ENCODE measurements at regions not wholly inside any gene's neighbourhood (a gene's known extent, or its start where the extent isn't known, plus 50 kb on each side); places are given as distances from the start of the nearest gene placed in this dataset.

DNA sequence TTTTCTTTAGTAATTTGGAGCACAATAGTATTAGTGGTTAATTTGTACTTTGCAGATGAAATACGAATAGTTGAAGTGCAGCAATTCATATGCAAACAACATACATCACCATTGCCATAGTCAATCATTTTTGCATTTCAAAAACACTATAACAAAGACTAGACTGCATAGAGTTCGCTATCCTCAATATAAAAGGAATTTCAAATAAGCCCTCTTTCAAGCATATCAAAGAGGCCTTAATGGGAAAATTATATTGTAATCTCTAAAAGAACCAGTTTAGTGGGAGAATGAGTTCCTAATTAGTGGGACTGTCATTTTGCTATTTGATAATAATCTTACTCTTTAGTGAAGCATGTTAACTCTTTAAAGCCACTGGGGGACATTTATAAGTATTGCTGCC lies 2302.3 kb upstream of the C9orf72 start:
- no peaks in the 10 kb centered on the region for H3K27me3 Mint-ChIP-seq
- ChIA-PET POLR2A (no interaction called here), CTCF (no interaction called here)
- DNase-seq: no peak
- no peak for ATAC-seq
- H3K27me3 ChIP-seq (ENCODE audit: control insufficient read depth in 2 of 2, insufficient read depth in 2 of 2, low read length in 2 of 2): no peaks in the 10 kb centered on the region
- no peaks in the 10 kb centered on the region for H3K4me1 Mint-ChIP-seq
- H3K9me3 ChIP-seq (ENCODE audit: control insufficient read depth in 2 of 3, low read length in 3 of 3): no peaks in the 10 kb centered on the region
- no peaks in the 10 kb centered on the region for H3K36me3 ChIP-seq (ENCODE audit: control insufficient read depth in 2 of 3, insufficient read depth in 3 of 3, low read length in 3 of 3)
- intact Hi-C loops (cut with micrococcal nuclease): no loop called here
- no peaks in the 10 kb centered on the region for H3K4me1 ChIP-seq (ENCODE audit: control insufficient read depth in 2 of 2, insufficient read depth in 2 of 2, low read length in 2 of 2)
- H3K27ac ChIP-seq (ENCODE audit: low read depth, low read length): no peak overlapping the region
- no peaks in the 10 kb centered on the region for H3K36me3 Mint-ChIP-seq
- H3K4me3 Mint-ChIP-seq: no peak overlapping the region
- H3K4me3 ChIP-seq (ENCODE audit: low read length): no peak overlapping the region
- H3K9me3 Mint-ChIP-seq: peaks cover 0 to 14% (median under 1%) of the 10 kb centered on the region in 11 donors
- H3K27ac Mint-ChIP-seq: no peak overlapping the region

DNA sequence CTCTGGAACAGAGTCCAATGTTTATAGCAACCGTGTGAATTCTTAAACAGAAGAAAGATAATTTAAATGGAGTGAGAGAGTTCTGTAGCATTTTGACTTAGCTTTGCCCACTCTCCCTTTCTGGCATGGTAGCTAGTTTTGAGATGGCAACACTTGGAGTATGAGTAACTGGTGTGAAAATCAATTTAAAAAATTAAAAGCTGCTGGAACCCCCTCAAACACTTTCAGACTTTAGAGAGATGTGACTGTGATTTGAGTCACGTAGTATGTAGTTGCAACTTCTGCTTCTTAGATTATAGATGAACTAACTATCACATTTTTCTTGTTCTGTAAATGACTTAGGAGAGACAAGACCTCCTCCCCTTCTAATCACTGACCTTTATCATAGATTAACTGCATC lies 2309.5 kb upstream of the C9orf72 start:
- Mint-ChIP-seq H3K4me3 (no peak overlapping the region), H3K4me1 (no peaks in the 10 kb centered on the region), H3K9me3 (peaks cover 0 to 18% (median 2%) of the 10 kb centered on the region in 11 donors), H3K27me3 (no peaks in the 10 kb centered on the region), H3K27ac (no peak overlapping the region), H3K36me3 (no peaks in the 10 kb centered on the region)
- ChIA-PET POLR2A (no interaction called here), CTCF (no interaction called here)
- Histone ChIP-seq H3K4me1 (ENCODE audit: control insufficient read depth in 2 of 2, insufficient read depth in 2 of 2, low read length in 2 of 2) (no peaks in the 10 kb centered on the region), H3K36me3 (ENCODE audit: control insufficient read depth in 2 of 3, insufficient read depth in 3 of 3, low read length in 3 of 3) (no peaks in the 10 kb centered on the region), H3K4me3 (ENCODE audit: low read length) (no peak overlapping the region), H3K27me3 (ENCODE audit: control insufficient read depth in 2 of 2, insufficient read depth in 2 of 2, low read length in 2 of 2) (no peaks in the 10 kb centered on the region), H3K9me3 (ENCODE audit: control insufficient read depth in 2 of 3, low read length in 3 of 3) (no peaks in the 10 kb centered on the region), H3K27ac (ENCODE audit: low read depth, low read length) (no peak overlapping the region)
- intact Hi-C loops (cut with micrococcal nuclease): no loop called here
- DNase-seq: no peak
- no peak for ATAC-seq

DNA sequence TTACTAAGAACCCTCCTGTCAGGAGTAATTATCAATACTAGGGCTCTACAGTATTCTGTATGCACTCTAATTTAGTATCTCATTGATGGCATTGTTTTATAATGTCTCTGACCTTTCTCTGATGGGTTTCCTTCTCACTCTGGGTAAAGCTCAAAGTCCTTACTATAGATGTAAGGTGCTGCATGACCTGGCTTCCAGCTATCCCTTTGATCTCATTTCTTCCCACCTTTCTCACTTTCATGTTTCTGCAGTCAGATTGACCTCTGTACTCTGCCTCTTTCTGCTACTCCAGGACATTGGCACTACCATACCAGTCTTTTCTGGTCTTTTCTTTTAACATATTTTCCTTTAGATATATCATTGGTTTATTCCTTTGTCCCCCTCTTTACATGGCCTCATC lies 2332.8 kb upstream of the C9orf72 start:
- no peaks in the 10 kb centered on the region for H3K36me3 ChIP-seq (ENCODE audit: control insufficient read depth in 2 of 3, insufficient read depth in 3 of 3, low read length in 3 of 3)
- Mint-ChIP-seq H3K4me3 (no peak overlapping the region), H3K4me1 (no peaks in the 10 kb centered on the region), H3K9me3 (peaks cover 0 to 4% (median 0%) of the 10 kb centered on the region in 11 donors), H3K27ac (no peak overlapping the region), H3K36me3 (no peaks in the 10 kb centered on the region), H3K27me3 (no peaks in the 10 kb centered on the region)
- intact Hi-C loops (cut with micrococcal nuclease): no loop called here
- no peaks in the 10 kb centered on the region for H3K27me3 ChIP-seq (ENCODE audit: control insufficient read depth in 2 of 2, insufficient read depth in 2 of 2, low read length in 2 of 2)
- ChIA-PET POLR2A (no interaction called here), CTCF (no interaction called here)
- H3K9me3 ChIP-seq (ENCODE audit: control insufficient read depth in 2 of 3, low read length in 3 of 3): no peaks in the 10 kb centered on the region
- no peaks in the 10 kb centered on the region for H3K4me1 ChIP-seq (ENCODE audit: control insufficient read depth in 2 of 2, insufficient read depth in 2 of 2, low read length in 2 of 2)
- no peak for ATAC-seq
- no peak overlapping the region for H3K27ac ChIP-seq (ENCODE audit: low read depth, low read length)
- no peak for DNase-seq
- H3K4me3 ChIP-seq (ENCODE audit: low read length): no peak overlapping the region

DNA sequence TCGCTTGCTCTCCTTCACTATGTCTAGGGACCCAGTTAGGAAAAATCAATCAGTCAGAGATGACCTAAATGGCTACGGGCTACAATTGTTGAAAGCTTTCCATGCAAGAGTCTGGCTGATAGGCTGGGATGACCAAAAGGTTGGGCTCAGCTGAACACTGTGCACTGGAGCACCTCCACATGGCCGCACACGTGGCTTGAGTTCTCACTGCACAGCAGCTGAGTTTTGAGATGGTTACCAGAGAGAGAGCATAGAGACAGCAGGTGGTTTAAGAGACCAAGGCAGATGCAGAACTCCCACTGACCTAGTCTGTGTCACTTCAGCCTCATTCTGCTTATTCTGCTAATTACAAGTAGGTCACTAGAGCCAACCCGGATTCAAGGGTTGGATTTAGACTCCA lies 2354.8 kb upstream of the C9orf72 start:
- ChIA-PET POLR2A (no interaction called here), CTCF (no interaction called here)
- H3K27me3 ChIP-seq (ENCODE audit: control insufficient read depth in 2 of 2, insufficient read depth in 2 of 2, low read length in 2 of 2): no peaks in the 10 kb centered on the region
- DNase-seq (no peak), ATAC-seq (no peak)
- H3K36me3 ChIP-seq (ENCODE audit: control insufficient read depth in 2 of 3, insufficient read depth in 3 of 3, low read length in 3 of 3): no peaks in the 10 kb centered on the region
- no peak overlapping the region for H3K4me3 Mint-ChIP-seq
- H3K9me3 ChIP-seq (ENCODE audit: control insufficient read depth in 2 of 3, low read length in 3 of 3): no peaks in the 10 kb centered on the region
- H3K27ac ChIP-seq (ENCODE audit: low read depth, low read length): no peak overlapping the region
- H3K4me1 Mint-ChIP-seq: no peaks in the 10 kb centered on the region
- peaks cover 0 to 24% (median 0%) of the 10 kb centered on the region in 11 donors for H3K9me3 Mint-ChIP-seq
- intact Hi-C loops (cut with micrococcal nuclease): no loop called here
- H3K4me3 ChIP-seq (ENCODE audit: low read length): no peak overlapping the region
- H3K36me3 Mint-ChIP-seq: no peaks in the 10 kb centered on the region
- no peaks in the 10 kb centered on the region for H3K27me3 Mint-ChIP-seq
- H3K4me1 ChIP-seq (ENCODE audit: control insufficient read depth in 2 of 2, insufficient read depth in 2 of 2, low read length in 2 of 2): no peaks in the 10 kb centered on the region
- no peak overlapping the region for H3K27ac Mint-ChIP-seq

DNA sequence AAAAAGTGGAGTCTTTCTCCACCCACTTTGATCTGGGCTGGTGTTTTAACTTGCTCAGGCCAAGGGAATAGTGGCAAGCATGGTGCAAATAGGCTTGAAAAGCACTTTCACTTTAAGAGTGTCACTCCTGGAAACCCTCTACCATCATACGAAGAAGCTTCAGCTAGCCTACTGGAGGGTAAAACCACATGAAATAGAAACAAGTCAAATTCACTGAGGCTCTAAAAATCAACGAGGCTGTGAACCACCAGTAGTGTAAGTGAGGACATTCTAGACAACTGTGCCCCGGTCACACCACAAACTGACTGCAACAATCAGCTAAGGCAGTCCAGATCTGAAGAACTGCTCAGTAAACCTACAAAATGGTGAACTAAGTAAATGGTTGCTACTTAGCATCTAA lies 2366.3 kb upstream of the C9orf72 start:
- Mint-ChIP-seq H3K36me3 (no peaks in the 10 kb centered on the region), H3K4me1 (no peaks in the 10 kb centered on the region), H3K27ac (no peak overlapping the region), H3K27me3 (no peaks in the 10 kb centered on the region), H3K9me3 (peaks cover 2 to 29% (median 12%) of the 10 kb centered on the region in 11 donors), H3K4me3 (no peak overlapping the region)
- POLR2A ChIA-PET: no interaction called here
- Histone ChIP-seq H3K36me3 (ENCODE audit: control insufficient read depth in 2 of 3, insufficient read depth in 3 of 3, low read length in 3 of 3) (no peaks in the 10 kb centered on the region), H3K9me3 (ENCODE audit: control insufficient read depth in 2 of 3, low read length in 3 of 3) (no peaks in the 10 kb centered on the region), H3K27me3 (ENCODE audit: control insufficient read depth in 2 of 2, insufficient read depth in 2 of 2, low read length in 2 of 2) (no peaks in the 10 kb centered on the region), H3K4me1 (ENCODE audit: control insufficient read depth in 2 of 2, insufficient read depth in 2 of 2, low read length in 2 of 2) (no peaks in the 10 kb centered on the region), H3K4me3 (ENCODE audit: low read length) (no peak overlapping the region), H3K27ac (ENCODE audit: low read depth, low read length) (no peak overlapping the region)
- CTCF ChIA-PET: no interaction called here
- intact Hi-C loops (cut with micrococcal nuclease): no loop called here
- DNase-seq (no peak), ATAC-seq (no peak)

DNA sequence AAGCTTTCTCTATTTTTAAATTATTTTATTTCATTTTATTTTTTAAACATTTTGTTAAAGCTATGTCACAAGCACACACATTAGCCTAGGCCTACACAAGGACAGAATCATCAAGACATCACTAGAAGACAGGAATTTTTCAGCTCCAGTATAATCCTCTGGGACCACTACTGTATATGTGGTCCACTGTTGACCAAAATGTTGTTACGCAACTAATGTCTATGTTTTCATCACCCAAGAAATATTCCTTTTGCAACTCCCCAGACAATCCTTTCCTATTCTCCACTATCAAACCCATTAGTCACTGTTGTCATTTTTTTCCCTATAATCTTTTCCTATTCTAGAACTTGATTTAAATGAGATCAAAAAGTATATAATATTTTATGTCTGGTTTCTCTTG lies 2371.7 kb upstream of the C9orf72 start:
- Mint-ChIP-seq H3K9me3 (peaks cover 0 to 8% (median 0%) of the 10 kb centered on the region in 11 donors), H3K27me3 (no peaks in the 10 kb centered on the region), H3K36me3 (no peaks in the 10 kb centered on the region), H3K4me3 (no peak overlapping the region), H3K4me1 (no peaks in the 10 kb centered on the region), H3K27ac (no peak overlapping the region)
- H3K9me3 ChIP-seq (ENCODE audit: control insufficient read depth in 2 of 3, low read length in 3 of 3): no peaks in the 10 kb centered on the region
- POLR2A ChIA-PET: no interaction called here
- H3K36me3 ChIP-seq (ENCODE audit: control insufficient read depth in 2 of 3, insufficient read depth in 3 of 3, low read length in 3 of 3): no peaks in the 10 kb centered on the region
- H3K27me3 ChIP-seq (ENCODE audit: control insufficient read depth in 2 of 2, insufficient read depth in 2 of 2, low read length in 2 of 2): no peaks in the 10 kb centered on the region
- H3K4me3 ChIP-seq (ENCODE audit: low read length): no peak overlapping the region
- ATAC-seq (no peak), DNase-seq (no peak)
- no peak overlapping the region for H3K27ac ChIP-seq (ENCODE audit: low read depth, low read length)
- CTCF ChIA-PET: no interaction called here
- intact Hi-C loops (cut with micrococcal nuclease): no loop called here
- H3K4me1 ChIP-seq (ENCODE audit: control insufficient read depth in 2 of 2, insufficient read depth in 2 of 2, low read length in 2 of 2): no peaks in the 10 kb centered on the region

DNA sequence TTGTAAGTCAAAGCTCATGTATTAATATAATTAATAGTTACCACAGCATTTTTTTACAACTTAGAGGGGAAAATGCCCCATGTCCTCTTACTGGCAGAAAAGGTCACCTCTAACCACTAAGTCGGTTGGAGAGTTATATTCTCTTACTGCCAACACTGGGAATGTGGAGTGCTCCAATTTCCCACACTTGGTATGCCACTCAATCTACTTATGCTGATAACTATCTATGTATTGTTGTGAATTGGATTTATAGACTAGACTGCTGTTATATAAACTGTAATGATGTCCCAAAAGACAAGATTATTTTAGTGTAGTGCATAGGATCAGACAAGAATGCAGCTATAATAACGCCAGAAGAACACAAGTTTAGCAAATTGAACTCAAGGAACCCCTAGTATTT lies 2385.2 kb upstream of the C9orf72 start:
- CTCF ChIA-PET: no interaction called here
- intact Hi-C loops (cut with micrococcal nuclease): no loop called here
- Histone ChIP-seq H3K36me3 (ENCODE audit: control insufficient read depth in 2 of 3, insufficient read depth in 3 of 3, low read length in 3 of 3) (no peaks in the 10 kb centered on the region), H3K9me3 (ENCODE audit: control insufficient read depth in 2 of 3, low read length in 3 of 3) (no peaks in the 10 kb centered on the region), H3K27me3 (ENCODE audit: control insufficient read depth in 2 of 2, insufficient read depth in 2 of 2, low read length in 2 of 2) (no peaks in the 10 kb centered on the region), H3K4me1 (ENCODE audit: control insufficient read depth in 2 of 2, insufficient read depth in 2 of 2, low read length in 2 of 2) (no peaks in the 10 kb centered on the region), H3K4me3 (ENCODE audit: low read length) (no peak overlapping the region), H3K27ac (ENCODE audit: low read depth, low read length) (no peak overlapping the region)
- H3K27me3 Mint-ChIP-seq: no peaks in the 10 kb centered on the region
- H3K4me1 Mint-ChIP-seq: no peaks in the 10 kb centered on the region
- no peak overlapping the region for H3K4me3 Mint-ChIP-seq
- POLR2A ChIA-PET: no interaction called here
- no peak for DNase-seq
- no peak overlapping the region for H3K27ac Mint-ChIP-seq
- no peaks in the 10 kb centered on the region for H3K36me3 Mint-ChIP-seq
- ATAC-seq: no peak
- peaks cover 0 to 7% (median 0%) of the 10 kb centered on the region in 11 donors for H3K9me3 Mint-ChIP-seq
